Activated CD8-positive, alpha-beta memory T cell treated with anti-CD3 and anti-CD28 coated beads for 24 hours (primary cell): ENCODE measurements at regions not wholly inside any gene's neighbourhood (a gene's known extent, or its start where the extent isn't known, plus 50 kb on each side); places are given as distances from the start of the nearest gene placed in this dataset.

Experiments
- DNase-seq: peaks from one replicate; pipeline ENCODE4 v3.0.0-alpha.2; 2020

DNA sequence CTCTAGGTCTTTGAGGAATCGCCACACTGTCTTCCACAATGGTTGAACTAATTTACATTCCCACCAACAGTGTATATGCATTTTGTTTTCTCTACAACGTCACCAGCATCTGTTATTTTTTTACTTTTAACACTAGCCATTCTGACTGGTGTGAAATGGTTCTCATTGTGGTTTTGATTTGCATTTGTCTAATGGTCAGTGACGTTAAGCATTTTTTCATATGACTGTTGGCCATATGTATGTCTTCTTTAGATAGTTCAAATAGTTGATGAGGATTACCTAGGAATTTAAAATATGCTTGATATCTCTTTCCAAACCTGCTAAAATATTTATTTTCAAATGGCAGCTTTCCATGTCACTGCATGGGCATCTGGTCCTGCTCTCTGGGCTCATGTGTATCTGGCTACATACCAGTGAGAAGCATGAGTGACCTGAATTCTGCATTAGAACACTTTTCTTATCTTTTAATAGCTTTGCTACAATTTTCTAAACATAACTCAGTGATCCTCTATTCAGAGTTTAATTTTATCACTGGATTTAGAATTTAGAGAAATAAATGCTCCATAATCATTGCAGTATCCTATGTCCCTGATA is 95.8 kb upstream of the ADAMTS16 start:
- no peak for DNase-seq

DNA sequence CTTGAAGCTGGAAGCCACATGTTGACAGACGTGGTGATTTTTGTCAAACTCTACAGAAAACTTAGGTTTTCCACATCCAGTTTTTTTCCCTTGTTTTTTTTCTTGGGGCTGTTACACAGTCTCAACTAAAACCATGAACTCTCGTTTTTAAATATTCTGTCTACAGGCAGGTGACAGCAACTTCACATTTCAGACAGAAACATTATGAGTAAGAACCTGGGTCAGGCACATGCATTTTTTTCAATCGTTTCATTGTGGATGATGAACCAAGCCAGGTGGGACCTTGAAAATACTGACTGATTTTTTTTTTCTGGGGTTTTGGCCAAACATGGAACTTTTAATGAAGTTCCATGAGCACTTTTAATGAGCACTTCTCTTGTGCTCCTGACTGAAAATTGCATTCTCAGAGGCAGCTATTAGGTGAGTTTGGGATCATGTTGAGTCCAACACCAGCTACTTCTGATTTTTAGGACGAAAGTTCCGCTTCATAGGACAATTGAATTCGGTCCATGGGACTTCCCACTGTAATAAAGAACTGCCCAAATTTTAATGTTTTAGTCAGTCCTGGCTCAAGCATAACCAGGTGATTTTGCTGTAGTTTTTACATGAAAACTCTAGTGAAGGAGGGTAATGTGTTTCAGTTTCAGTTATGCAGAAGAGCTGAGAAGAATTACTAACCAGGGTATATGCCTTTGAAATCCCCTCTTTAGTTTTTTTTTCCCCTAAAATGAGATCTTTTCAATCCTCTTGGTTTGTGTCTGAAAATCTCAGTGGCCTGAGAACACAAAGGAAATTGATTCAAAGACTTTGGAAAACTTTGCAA is 93.2 kb upstream of the ADAMTS16 start:
- DNase-seq = no peak

DNA sequence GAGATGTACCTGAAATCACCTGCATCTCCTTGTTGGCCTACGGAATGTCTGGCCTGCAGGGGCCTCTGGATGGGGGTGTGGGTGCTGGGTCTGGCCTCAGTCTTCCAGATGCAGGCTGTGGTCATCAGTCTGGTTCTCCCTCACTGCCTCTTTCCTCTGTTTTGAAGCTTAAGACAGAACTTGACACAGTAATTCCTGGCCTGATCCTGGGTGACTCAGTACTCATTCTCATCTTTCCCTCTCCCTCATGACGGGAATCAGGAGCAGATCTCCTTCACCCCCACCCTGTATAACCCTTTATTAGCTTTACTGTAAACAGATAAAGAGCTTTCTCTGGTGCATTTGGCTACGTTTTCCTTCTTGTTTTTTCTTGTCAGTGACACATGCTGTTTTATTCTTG is 89.3 kb upstream of the ADAMTS16 start:
- DNase-seq = no peak

DNA sequence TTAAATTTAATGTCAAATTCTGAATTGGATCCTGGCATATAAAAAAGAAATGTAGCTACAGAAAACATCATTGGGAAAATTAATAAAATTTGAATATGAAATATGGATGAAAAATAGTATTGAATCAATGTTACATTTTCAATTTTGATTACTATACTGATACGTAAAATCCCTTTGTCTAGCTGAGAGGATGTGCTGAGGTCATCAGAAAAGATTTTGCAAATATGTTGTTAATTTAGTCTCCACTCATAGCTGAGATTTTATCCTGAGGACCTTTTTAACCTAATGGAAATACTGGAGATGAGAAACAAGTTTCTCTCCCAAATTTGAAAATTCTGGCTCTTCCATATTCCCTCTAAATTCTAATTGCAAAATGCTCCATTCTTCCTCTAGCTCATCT is 84.4 kb upstream of the ADAMTS16 start:
- DNase-seq = no peak

DNA sequence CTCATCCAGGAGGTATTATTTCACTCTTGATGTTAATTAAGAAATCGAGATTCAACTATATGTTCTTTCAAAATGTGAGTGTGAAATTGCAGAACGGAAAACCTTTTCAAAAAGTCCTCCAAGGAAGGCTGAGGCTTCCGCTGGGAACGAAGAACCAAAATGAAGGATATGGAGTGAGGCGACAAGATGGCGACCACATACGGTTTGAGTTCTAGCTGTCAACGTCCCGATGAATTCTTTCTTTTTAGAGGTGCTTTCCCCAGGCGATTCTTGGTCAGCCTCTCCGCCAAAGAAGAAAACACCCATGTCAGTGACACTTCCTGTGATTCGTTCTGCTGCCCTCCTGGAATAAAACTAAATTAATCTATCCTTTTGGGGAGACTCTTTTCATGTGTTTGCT is 78.3 kb upstream of the ADAMTS16 start:
- DNase-seq = no peak

DNA sequence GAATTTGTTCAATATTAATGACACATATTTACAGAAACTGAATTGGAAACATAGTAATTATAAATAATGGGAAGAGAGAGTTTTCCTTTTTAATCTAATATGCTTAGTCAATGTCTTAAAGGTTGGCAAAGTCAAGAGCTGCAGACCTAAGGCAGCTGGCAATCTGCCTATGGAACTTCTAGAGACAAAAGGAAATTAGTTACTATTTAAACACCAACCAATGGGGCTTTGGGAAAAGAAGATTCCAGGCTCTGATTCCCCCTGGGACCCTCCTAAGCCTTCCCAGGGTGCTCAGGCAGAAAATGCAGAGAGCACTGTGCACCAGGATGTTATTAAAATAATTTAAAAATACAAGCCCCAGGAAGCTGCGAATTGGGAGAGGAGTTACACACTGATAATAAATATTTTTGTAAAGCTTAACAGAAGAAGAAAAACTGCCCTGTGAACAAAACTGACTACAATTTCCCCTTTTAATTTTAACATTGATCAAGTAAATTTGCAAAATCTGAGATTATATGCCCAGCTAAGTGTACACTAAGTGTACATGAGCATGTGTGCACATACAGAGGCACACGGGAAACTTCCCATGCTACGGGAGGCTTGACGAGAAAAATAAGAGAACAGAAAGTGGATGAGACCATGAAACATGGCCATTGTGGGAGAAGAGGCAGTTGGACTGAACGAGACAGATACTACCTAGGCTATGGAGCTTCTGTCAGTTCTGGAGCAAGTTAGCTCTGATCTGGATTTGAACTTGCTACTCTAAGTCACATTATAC is 77.4 kb upstream of the ADAMTS16 start:
- DNase-seq = no peak

DNA sequence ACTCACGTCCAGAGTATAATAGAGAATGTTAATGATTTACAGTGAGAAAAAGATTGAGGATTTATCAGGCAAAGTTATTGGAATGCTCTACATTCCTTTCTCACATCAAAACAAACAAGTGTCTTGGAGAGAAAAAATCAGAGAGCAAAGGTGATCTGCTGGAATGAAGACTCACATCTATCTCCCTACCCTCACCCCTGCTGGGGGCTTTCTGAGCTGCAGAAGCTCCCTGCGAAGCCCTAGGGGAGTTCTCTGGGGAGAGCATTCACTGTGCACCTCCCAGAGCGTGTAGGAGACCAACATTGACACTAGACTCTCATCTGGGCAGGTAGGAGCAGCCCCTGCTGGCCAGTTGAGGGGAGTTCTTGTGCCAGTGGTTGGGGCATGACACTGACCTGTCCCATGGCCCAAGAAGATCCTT is 76.6 kb upstream of the ADAMTS16 start:
- DNase-seq = no peak

DNA sequence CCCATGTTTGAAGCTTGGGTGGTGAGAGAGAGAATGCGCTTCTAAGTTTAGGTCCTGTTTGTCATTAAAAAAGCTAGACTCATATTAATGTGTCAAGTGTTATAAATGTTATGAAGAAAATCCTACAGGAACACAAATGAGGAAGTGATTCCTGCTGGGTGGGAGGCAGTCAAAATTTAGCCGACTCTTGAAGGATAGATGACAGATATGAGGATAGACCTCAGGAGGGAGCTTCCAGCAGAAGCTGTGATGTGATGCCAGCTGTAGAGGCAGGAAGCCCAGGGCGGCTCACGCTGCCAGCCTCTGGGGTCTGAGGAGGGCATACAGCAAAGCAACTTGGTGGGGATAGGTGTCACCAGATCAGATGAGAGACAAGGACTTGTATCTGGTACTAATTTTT is 74.7 kb upstream of the ADAMTS16 start:
- DNase-seq = no peak

DNA sequence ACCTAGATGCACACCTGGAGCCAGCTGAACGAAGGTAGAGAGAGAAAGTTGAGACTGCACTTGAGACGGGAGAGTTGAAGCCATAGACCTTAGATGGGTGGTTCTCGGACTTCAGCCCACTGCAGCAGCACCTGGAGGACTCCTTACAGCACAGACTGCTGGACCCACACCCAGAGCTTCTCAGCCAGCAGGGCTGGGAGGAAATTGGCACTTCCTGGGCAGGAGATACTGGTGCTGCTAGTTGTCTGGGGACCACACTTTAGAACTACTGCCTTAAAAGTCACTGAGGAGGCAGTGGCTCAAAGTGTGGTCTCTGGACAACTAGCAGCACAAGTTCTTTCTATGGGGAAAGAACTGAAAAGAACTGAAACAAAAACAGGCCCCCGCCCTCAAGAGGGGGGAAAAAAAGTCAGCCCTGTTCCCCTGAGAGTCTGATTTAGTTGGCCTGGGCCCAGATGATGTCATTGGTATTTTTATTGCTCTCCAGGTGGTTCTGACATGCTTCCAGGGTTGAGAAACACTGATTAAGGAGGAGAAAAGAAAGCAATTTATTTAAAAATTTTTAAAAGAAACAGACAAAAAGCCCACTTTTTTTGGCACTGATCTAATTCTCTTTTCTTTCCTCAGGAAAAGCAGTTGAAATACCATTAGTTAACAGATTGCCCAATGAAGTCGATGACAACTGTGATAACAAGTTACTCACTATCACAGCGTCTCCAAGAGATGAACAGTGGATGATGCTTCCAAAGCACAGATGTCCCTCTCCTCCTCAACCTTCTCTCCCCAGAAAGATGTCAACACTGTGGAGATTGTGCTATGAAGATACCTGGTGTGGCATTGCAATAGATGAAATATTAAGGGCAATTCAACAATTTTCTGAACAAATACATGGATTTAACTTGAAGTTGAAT is 73.6 kb upstream of the ADAMTS16 start:
- no peak for DNase-seq

DNA sequence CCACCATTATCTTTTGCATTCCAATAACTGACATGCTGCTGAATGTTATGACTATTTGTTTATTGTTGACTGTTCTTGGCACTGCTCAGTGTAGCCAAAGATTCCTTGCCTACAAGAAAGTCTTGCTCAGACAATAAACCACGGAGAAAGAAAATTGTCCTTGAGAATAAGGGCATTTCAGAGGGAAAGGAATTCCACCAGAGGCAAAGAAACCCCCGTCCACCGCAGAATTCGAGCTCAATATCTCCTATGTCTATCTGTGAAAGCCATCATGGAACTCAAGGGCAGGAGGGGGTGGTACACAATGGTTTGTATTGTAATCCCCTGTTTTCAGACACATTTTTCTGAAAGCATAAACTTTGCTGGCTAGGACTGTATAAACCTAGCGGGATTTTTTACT is 70.3 kb upstream of the ADAMTS16 start:
- DNase-seq = no peak

DNA sequence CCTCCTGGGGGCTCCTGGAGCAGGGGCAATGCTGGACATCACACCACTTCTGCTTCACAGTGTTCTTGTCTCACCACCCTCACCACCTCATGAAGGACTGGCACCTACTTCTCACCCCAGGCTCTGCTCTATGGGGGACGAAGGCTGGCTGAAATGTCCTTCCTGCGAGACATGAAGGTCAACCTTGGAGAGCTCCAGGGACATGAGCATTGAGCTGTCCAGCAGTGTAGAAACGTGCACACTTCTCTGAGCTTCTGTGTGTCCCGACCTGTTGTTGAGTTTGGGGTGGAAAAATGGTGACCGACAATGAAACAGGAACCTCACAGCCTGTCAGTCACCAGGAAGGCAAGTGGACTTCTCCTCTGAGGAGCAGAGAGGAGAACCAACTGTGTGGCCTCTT is 68.6 kb upstream of the ADAMTS16 start:
- no peak for DNase-seq

DNA sequence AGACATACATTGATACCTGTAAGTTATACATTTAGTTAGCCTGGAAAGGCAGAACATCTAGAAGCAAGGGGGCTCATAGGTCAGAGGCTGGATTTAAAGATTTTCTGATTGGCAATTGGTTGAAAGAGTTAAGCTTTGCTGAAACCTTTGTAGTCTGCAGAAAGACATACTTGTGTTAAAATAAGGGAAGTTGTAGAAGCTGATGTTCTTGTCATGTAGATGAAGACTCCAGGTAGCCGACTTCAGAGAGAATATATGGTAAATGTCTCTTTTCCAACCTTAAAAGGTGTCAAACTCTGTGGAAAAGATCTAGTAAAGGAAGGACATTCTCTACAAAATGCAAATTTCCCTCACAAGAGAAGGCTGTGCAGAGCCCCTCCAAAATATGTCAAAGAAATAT is 62.9 kb upstream of the ADAMTS16 start:
- no peak for DNase-seq

DNA sequence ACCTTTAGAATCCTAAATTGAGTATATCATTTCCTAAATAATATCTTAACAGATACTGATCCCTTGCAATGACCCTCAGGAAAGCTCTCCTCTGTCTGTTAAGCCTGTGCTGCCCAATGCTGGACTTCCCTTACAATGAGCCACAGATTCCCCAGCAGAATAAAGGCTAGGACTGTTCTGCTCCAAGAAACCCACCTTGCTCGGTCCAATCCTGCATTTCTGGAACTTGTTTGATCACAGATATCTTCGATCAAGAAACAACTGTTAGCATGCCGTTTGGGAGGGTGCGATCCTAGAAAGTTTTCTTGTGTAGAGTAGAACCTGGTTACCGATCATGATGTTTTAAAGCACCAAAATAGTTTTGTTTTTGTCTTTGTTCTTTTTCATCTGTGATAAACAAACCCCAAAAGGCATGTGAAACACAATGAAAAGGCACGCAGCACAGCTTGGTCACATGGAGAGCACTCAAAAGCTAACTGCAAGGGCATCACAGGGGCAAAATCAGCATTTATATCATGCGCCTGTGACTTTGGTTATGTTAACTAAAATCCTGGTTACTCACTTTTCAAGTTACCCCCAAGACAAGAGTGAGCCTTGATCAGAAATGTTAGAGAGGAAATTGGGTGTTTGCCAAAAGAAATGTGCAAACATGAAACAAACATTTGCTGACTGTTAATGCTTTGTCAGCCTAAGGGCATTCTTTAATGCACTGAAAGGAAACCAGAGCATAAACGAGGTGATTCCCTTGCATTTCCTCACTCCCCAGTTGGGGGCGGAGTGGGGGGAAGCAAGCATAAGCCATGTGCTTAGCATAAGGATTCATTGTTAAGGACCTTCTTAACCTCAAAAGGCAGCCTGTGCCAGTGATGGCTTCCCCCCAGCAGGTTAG is 61.9 kb upstream of the ADAMTS16 start:
- DNase-seq = no peak

DNA sequence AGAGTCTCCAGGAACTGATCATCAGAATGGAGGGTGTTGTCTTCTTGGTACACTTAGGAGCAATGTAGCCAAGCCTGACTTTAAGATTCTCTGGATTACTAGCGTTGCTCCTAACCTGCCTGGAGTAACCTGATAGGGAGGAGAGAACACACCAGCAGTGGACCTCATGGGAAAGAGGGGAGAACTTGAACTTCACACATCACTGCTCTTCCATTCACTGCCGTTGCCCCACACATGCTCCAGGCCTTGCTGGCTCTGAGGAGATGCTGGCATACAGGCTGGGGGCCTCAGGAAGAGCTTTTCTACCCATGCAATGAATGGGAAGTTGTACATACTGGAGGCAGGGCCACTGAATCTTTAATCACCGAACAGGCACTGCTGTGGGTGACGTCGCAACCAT is 60.3 kb upstream of the ADAMTS16 start:
- no peak for DNase-seq

DNA sequence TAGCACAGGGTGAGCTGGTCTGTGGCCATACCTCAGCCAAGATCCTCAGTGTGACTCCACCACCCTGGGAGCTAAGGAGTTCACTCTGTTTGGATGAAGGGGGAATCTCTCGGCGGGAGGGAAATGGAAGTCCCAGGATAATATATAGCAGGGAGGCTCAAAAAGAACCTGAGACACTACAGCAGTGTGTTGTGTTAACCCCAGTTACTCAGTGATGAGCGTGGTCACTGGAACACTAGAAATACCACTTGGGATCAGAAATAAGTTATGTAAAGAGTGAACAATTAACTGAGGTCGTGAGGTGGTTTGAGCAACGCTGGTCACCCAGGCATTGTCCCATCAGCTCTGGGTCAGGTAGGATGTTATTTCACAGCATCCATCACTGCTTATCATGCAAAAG is 59.3 kb upstream of the ADAMTS16 start:
- DNase-seq = no peak

DNA sequence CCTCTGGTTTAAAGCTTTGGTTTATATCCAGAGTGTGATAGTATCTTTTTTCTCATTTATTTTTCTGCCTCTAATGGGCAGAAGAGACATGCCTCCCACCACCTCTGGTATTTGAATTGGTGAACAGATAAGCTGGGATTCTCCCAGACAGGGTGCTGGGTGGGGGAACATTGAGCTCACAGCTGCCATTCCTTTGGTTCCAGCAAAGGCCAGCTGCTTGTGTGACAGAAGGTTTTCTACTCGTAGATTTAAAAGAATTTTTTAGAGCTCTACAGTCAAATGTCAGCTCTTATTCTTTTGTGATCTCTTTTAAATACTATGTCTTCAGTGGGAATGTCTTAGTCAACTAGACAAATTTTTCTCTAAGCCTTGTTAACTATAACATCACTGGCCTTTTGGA is 54.7 kb upstream of the ADAMTS16 start:
- DNase-seq = no peak

DNA sequence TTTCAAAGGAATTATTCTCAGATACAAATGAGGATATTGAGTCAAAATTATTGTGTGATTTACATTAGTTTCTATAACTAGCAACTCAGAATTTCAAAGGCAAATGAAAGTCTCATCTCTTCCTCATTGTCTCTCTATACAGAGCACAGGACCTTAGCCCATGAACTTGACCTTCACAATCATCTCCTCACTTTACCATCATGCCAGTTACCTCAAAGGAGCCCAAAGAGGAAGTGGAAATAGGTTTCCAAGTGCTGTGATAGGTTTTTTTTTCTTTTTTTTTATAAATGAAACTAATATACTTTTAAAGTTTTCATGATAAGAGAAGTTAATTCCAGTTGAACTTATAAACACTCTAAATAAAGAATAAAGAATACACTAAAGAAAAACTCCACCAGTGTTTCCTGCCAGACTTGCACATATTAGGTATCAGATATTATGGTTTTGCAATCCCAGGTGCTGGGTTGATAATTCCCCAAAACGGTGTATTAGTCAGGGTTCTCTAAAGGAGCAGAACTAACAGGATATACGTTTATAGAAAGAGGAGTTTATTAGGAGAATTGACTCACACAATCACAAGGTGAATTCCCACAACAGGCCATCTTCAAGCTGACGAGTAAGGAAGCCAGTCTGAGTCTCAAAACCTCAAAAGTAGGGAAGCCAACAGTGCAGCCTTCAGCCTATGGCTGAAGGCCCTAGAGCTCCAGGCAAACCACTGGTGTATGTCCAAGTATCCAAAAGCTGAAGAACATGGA is 50.1 kb upstream of the ADAMTS16 start:
- DNase-seq = no peak
